Tibial nerve (tissue), 4 donors: ENCODE measurements at regions not wholly inside any gene's neighbourhood (a gene's known extent, or its start where the extent isn't known, plus 50 kb on each side); places are given as distances from the start of the nearest gene placed in this dataset.
"Not testable (repeated sequence)": the region's sequence is repeated elsewhere in the genome, so short reads cannot be mapped to it uniquely, and the experiment has no call there.

ENCODE experiments used
- DNase-seq, 2 donors: peaks; one replicate each; pipeline ENCODE4 v3.0.0-alpha.2; 2019; ENCODE audit warnings: low spot score in 2 of 2
- H3K27ac ChIP-seq, 4 donors: fragments of 200-600 bp; sonication (generic) in 3 of 4; one replicate each; pipeline ENCODE4 v1.5.1; 2017 to 2019; ENCODE audit warnings: mild to moderate bottlenecking in 1 of 4
- H3K27me3 ChIP-seq, 2 donors: fragments of 200-600 bp; sonication (generic) in 1 of 2; one replicate each; pipeline versions ENCODE4 v1.5.1 to v1.6.0; 2017 to 2019
- H3K36me3 ChIP-seq, 3 donors: fragments of 200-600 bp; sonication (generic); one replicate each; pipeline ENCODE4 v1.5.1; 2018 to 2019
- H3K4me1 ChIP-seq, 4 donors: fragments of 200-600 bp; sonication (generic) in 3 of 4; one replicate each; pipeline ENCODE4 v1.5.1; 2017 to 2019
- H3K4me3 ChIP-seq, 4 donors: fragments of 200-600 bp; sonication (generic) in 3 of 4; one replicate each; pipeline ENCODE4 v1.5.1; 2017 to 2019; ENCODE audit warnings: mild to moderate bottlenecking in 1 of 4, moderate library complexity in 1 of 4
- H3K9me3 ChIP-seq, 4 donors: fragments of 200-600 bp; sonication (generic) in 3 of 4; one replicate each; pipeline ENCODE4 v1.5.1; 2017 to 2019
- EP300 ChIP-seq, 2 donors: sonication (generic); formaldehyde crosslinking; IDR thresholded peaks; one replicate each; pipeline ENCODE4 v1.6.1; 2017; ENCODE audit warnings: antibody characterized with exemption in 2 of 2, mild to moderate bottlenecking in 1 of 2
- POLR2A ChIP-seq, 2 donors: fragments of 450-650 bp; IDR thresholded peaks; one replicate each; pipeline ENCODE4 v1.6.1; 2017; ENCODE audit warnings: antibody characterized with exemption in 2 of 2, mild to moderate bottlenecking in 2 of 2, moderate library complexity in 2 of 2
- WGBS, 2 donors: methylation state at CpG; one replicate each; pipeline ENCODE4 v1.1.5; 2018; 5-methylcytosine and 5-hydroxymethylcytosine counted together
- TF ChIP-seq, protein P1 (sequence below), 5 experiments: fragments of 200-600 bp in 3 of 5; fragments of 450-650 bp in 2 of 5; sonication (generic) in 3 of 5; IDR thresholded peaks; one replicate each; pipeline ENCODE4 v1.5.1; 2016 to 2019; ENCODE audit warnings: antibody characterized with exemption in 5 of 5, mild to moderate bottlenecking in 3 of 5, moderate library complexity in 2 of 5

DNA sequence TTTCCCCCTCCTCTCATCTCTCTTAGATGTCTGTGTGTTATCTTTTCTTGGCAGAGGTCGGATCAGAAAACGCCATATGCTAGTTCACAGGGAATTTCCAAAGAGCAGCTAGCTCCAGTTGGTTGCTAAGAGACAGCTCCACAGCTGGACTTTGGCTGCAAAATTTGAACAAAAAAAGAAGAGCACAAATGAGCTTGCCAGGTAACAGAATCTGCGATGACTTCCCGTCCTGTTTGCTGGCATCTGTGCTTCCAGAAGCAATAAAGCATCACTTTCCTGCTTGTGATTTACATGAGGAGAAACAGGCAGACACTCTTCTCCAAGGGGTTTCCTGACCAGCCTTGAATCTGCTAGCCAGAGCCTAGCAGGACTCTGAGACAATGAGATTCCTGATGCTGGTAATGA is 596.0 kb upstream of the B3GAT1 start:
- Histone ChIP-seq H3K9me3 (peaks cover 0 to 8% (median 1%) of the 10 kb centered on the region in 4 donors), H3K27ac (no peak overlapping the region), H3K36me3 (no peaks in the 10 kb centered on the region), H3K4me1 (no peaks in the 10 kb centered on the region), H3K4me3 (no peak overlapping the region), H3K27me3 (no peaks in the 10 kb centered on the region)
- no peak for DNase-seq
- 15 to 21% methylated on average over 4 of the region's 4 CpGs for WGBS, 2 donors
- TF ChIP-seq EP300 (IDR thresholded peaks at IDR 0.05): no peak

DNA sequence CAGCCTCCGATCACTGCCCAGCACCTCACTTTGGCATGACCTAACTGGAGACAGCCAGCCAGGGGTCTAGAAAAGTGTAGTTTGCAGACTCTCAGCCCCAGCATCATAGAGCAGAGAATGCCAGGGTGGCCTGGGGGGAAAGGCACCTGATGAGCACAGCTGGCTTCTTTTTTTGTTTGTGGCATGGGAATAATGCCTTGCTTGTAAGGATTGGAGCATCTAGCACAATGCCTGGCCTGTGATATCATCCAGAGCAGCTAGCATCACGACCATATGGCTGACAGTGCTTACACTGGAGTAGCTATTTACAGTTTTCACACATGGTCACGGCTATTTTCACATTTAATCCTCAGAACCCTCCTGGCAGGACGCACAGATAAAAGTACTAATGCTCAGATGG is 594.8 kb upstream of the B3GAT1 start:
- Histone ChIP-seq H3K27ac (no peak overlapping the region), H3K4me3 (no peak overlapping the region), H3K36me3 (no peaks in the 10 kb centered on the region), H3K4me1 (no peaks in the 10 kb centered on the region), H3K9me3 (no peaks in the 10 kb centered on the region), H3K27me3 (no peaks in the 10 kb centered on the region)
- no peak for DNase-seq
- TF ChIP-seq, protein P1, sequence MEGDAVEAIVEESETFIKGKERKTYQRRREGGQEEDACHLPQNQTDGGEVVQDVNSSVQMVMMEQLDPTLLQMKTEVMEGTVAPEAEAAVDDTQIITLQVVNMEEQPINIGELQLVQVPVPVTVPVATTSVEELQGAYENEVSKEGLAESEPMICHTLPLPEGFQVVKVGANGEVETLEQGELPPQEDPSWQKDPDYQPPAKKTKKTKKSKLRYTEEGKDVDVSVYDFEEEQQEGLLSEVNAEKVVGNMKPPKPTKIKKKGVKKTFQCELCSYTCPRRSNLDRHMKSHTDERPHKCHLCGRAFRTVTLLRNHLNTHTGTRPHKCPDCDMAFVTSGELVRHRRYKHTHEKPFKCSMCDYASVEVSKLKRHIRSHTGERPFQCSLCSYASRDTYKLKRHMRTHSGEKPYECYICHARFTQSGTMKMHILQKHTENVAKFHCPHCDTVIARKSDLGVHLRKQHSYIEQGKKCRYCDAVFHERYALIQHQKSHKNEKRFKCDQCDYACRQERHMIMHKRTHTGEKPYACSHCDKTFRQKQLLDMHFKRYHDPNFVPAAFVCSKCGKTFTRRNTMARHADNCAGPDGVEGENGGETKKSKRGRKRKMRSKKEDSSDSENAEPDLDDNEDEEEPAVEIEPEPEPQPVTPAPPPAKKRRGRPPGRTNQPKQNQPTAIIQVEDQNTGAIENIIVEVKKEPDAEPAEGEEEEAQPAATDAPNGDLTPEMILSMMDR (IDR thresholded peaks at IDR 0.05): no peak
- TF ChIP-seq POLR2A (IDR thresholded peaks at IDR 0.05): no peak
- no peak for TF ChIP-seq EP300 (IDR thresholded peaks at IDR 0.05)
- WGBS, 2 donors: 32 to 42% methylated on average over 4 of the region's 4 CpGs

DNA sequence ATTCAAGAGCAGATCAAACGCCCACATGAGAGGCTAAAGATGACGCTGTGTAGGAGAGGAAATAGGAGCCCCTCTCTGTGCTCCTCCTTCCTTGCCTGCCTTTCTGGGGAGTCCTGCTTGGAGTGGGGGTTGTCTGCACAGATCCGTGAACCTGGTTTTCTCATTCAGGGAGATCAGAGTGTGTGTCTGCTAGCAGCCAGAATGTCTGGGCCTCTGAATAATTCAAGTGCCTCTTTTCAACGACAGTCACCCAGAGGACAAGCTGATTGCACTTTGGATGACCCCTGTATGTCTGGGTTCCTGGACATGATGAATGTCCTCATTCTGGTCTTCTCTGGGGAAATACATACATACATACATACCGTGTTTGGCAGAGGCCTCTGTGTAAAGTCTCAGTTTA is 592.5 kb upstream of the B3GAT1 start:
- 32 to 33% methylated on average over 5 of the region's 5 CpGs for WGBS, 2 donors
- no peaks in the 10 kb centered on the region for H3K4me1 ChIP-seq
- no peak overlapping the region for H3K4me3 ChIP-seq
- no peak for DNase-seq
- H3K36me3 ChIP-seq: no peaks in the 10 kb centered on the region
- H3K27me3 ChIP-seq: no peaks in the 10 kb centered on the region
- TF ChIP-seq, protein P1 (IDR thresholded peaks at IDR 0.05): no peak
- TF ChIP-seq EP300 (IDR thresholded peaks at IDR 0.05) (no peak), POLR2A (IDR thresholded peaks at IDR 0.05) (no peak)
- no peaks in the 10 kb centered on the region for H3K9me3 ChIP-seq
- H3K27ac ChIP-seq: no peak overlapping the region

DNA sequence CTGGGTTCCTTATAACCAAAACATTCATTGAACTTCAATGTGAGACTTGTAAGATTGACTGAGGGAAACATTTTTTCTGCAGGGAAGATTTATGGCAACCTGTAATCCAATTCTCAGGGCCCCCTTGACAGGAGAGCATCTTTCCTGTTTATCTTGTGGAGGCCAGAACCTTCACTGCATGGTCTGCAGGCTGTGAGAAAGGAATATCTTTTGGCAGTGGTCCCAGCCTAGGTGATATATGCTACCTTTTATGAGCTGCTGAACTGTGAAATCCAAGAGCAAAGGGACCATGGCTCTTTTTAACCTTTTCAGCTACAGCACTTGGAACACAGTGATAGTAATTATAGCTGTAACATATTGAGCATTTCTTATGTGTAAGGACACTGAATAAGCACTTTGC is 590.2 kb upstream of the B3GAT1 start:
- TF ChIP-seq POLR2A (IDR thresholded peaks at IDR 0.05) (no peak), EP300 (IDR thresholded peaks at IDR 0.05) (no peak)
- TF ChIP-seq, protein P1 (IDR thresholded peaks at IDR 0.05): no peak
- no peaks in the 10 kb centered on the region for H3K27me3 ChIP-seq
- no peaks in the 10 kb centered on the region for H3K4me1 ChIP-seq
- H3K9me3 ChIP-seq: no peaks in the 10 kb centered on the region
- no peak for DNase-seq
- no peak overlapping the region for H3K4me3 ChIP-seq
- no peaks in the 10 kb centered on the region for H3K36me3 ChIP-seq
- H3K27ac ChIP-seq: no peak overlapping the region

DNA sequence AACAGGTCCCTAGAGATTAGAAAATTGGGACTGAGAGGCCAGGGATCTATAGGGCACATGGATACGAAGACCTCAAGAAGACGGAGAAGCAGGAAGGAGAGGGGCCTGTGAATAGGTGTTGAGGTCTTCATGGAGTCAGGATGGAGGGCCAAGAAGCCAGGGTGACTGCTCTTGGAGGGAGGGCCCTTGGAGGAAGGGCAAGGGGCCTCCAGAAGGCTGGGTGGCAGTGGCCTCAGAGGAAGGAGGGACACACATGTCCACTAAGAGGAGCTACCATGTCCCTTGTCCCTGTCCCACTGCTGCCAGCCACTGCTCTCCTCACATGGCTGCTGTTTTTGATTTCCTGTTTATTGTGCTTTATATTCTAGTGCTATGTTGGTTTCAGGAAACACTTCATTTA is 589.5 kb upstream of the B3GAT1 start:
- Histone ChIP-seq H3K9me3 (no peaks in the 10 kb centered on the region), H3K27ac (no peak overlapping the region), H3K4me1 (no peaks in the 10 kb centered on the region), H3K27me3 (no peaks in the 10 kb centered on the region), H3K4me3 (no peak overlapping the region), H3K36me3 (no peaks in the 10 kb centered on the region)
- DNase-seq: no peak
- TF ChIP-seq POLR2A (IDR thresholded peaks at IDR 0.05) (no peak), EP300 (IDR thresholded peaks at IDR 0.05) (no peak)
- TF ChIP-seq, protein P1 (IDR thresholded peaks at IDR 0.05): no peak
- 95 to 100% methylated on average over 2 of the region's 2 CpGs for WGBS, 2 donors

DNA sequence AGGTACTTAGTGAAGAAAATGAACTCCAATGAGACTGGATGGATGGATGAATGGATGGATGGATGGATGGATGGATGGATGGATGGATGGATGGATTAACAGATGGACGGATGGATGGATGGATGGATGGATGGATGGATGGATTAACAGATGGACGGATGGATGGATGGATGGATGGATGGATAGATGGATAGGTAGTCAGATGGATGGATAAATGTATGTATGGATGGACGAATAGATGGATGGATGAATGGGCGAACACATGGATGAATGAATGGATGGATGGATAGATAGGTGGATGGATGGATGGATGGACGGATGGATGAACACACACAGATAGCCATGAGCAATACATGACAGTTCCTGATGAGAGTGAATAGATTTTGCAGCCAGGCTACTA is 589.0 kb upstream of the B3GAT1 start:
- not testable (repeated sequence) for H3K36me3 ChIP-seq, DNase-seq, H3K27ac ChIP-seq, H3K4me3 ChIP-seq, H3K27me3 ChIP-seq, H3K9me3 ChIP-seq, H3K4me1 ChIP-seq
- WGBS, 2 donors: 78 to 80% methylated on average over 5 of the region's 5 CpGs
